GM12891 (cell line): ENCODE measurements at regions not wholly inside any gene's neighbourhood (a gene's known extent, or its start where the extent isn't known, plus 50 kb on each side); places are given as distances from the start of the nearest gene placed in this dataset.

Experiments used
- POLR2A ChIP-seq: IDR thresholded peaks from 2 replicates; pipeline ENCODE4 v1.6.1; 2011; ENCODE audit warnings: low read depth, low read length, control low read depth
- POLR2AphosphoS5 ChIP-seq: IDR thresholded peaks from 2 replicates; pipeline ENCODE4 v1.6.1; 2011; ENCODE audit warnings: low read depth, low read length, control low read depth
- SPI1 ChIP-seq: IDR thresholded peaks from 2 replicates; pipeline ENCODE4 v1.6.1; 2011; ENCODE audit warnings: low read depth, low read length, control low read depth
- TAF1 ChIP-seq: IDR thresholded peaks from 2 replicates; pipeline ENCODE4 v1.6.1; 2011; ENCODE audit warnings: low read depth, low read length, control low read depth

GRCh38 chrX:35499071-35499862 is 298.9 kb upstream of the MAGEB16 start:
- TF ChIP-seq SPI1 (no peak), POLR2A (no peak), POLR2AphosphoS5 (no peak), TAF1 (no peak)
